ENCODE measurements at regions not wholly inside any gene's neighbourhood (a gene's known extent, or its start where the extent isn't known, plus 50 kb on each side); places are given as distances from the start of the nearest gene placed in this dataset.

DNA sequence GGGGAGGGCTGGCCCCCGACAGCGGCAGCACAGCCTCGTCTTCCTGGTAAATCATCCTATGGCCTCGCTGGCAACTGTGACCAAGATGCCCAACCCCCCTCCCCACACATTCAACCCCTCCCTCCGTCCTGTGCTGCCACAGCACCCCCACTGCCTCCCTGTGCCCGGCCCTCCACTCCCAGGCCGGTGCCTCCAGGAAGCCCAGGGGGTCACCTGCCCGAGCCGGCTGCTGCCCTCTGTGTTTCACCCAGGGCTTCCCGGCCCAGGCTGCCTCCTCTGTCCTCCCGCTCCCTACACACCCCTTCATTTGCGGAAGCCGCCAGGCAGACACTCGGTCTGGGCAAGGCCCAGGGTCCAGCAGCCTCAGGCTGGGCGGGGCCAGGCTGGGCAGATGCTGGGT is 188.6 kb downstream of the RBFOX3 start:
- no peaks in the 10 kb centered on the region for H3K4me1 ChIP-seq (ENCODE audit: control insufficient read depth, insufficient read depth, low read length, poor library complexity, severe bottlenecking)
- Mint-ChIP-seq H3K9me3 (peaks cover 0 to 2% (median 0%) of the 10 kb centered on the region in 7 donors), H3K27ac (no peak overlapping the region), H3K27me3 (no peaks in the 10 kb centered on the region), H3K4me1 (no peaks in the 10 kb centered on the region), H3K36me3 (no peaks in the 10 kb centered on the region), H3K4me3 (no peak overlapping the region)
- no peaks in the 10 kb centered on the region for H3K36me3 ChIP-seq (ENCODE audit: control insufficient read depth, insufficient read depth, low read length)
- H3K9me3 ChIP-seq (ENCODE audit: control insufficient read depth in 2 of 2, low read length in 2 of 2), result no peaks in the 10 kb centered on the region
- no peaks in the 10 kb centered on the region for H3K27me3 ChIP-seq (ENCODE audit: control insufficient read depth, insufficient read depth, low read length)
- DNase-seq, result no peak
- no peak for ATAC-seq (ENCODE audit: low read depth in 2 of 2)
- H3K4me3 ChIP-seq (ENCODE audit: low read depth, low read length), result no peak overlapping the region
- no peak overlapping the region for H3K27ac ChIP-seq (ENCODE audit: insufficient read depth, low read length, poor library complexity, severe bottlenecking)

DNA sequence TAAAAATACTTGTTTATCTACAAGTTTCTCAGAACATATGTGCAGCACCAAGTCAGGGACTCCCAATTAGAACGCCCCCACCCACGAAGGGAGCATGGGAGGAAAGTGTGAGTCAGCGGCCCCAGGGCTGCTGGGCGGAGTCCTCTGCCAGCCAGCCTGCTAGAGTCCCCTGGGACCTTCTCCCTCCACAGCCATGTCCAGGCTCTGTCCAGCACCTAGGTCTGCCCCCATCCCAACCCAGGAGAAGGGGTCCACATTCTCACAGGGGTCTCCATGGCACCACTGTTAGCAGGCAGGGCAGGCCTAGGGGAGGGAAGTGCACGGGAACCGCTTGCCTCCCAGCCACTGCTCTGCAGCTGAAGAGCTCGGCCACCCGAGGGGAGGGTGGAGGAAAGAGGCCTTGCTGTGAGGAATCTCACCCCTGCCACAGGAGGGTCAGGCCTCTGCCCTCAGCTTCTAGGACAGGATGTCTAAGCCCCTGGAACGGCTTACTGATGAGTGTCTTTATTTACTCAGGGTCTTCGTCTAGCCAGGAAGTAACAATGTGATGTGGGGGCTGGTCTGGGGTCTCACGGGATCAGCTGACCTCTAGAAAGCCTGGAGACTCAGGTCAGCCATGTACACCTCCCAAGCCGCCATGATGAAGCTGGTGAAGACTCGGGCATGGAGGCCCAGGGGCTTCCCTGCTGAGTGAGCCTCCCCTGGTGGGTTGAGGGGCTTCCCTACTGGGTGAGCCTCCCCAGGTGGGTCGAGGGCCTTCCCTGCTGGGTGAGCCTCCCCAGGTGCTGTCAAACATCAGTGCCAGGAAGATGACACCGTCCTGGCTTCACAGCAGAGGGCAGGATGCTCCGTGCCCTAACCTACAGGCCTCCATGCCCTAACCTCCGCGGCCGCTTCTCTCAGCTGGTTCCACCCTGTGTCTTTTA is 190.3 kb downstream of the RBFOX3 start:
- no peak overlapping the region for H3K27ac Mint-ChIP-seq
- no peak overlapping the region for H3K4me3 ChIP-seq (ENCODE audit: low read depth, low read length)
- H3K4me1 ChIP-seq (ENCODE audit: control insufficient read depth, insufficient read depth, low read length, poor library complexity, severe bottlenecking), result no peaks in the 10 kb centered on the region
- H3K4me1 Mint-ChIP-seq, result no peaks in the 10 kb centered on the region
- no peak for DNase-seq
- H3K9me3 ChIP-seq (ENCODE audit: control insufficient read depth in 2 of 2, low read length in 2 of 2), result no peaks in the 10 kb centered on the region
- no peaks in the 10 kb centered on the region for H3K27me3 Mint-ChIP-seq
- peaks cover 0 to 2% (median 0%) of the 10 kb centered on the region in 7 donors for H3K9me3 Mint-ChIP-seq
- no peaks in the 10 kb centered on the region for H3K27me3 ChIP-seq (ENCODE audit: control insufficient read depth, insufficient read depth, low read length)
- H3K27ac ChIP-seq (ENCODE audit: insufficient read depth, low read length, poor library complexity, severe bottlenecking), result no peak overlapping the region
- H3K36me3 Mint-ChIP-seq, result no peaks in the 10 kb centered on the region
- no peaks in the 10 kb centered on the region for H3K36me3 ChIP-seq (ENCODE audit: control insufficient read depth, insufficient read depth, low read length)
- no peak overlapping the region for H3K4me3 Mint-ChIP-seq
- no peak for ATAC-seq (ENCODE audit: low read depth in 2 of 2)

DNA sequence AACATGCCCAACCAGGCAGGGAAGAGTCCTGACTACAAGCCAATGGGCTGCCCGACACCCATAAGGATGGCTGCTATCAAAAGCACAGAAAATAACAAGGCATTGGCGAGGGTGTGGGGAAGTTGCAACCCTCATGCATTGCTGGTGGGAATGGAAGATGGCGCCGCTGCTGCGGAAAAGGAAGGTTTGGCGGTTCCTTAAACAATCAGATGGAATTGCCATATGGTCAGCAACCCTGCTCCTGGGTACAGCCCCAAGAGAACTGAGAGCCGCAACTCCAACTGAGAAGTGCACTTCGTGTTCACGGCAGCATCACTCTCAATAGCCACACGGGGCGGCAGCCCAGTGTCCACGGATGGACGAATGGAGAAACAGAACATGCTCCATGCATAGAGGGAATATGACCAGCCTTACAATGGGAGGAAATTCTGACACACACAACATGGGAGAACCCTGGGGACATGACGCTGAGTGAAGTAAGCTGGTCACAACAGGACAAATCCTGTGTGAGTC is 193.3 kb downstream of the RBFOX3 start:
- Histone ChIP-seq H3K27ac (ENCODE audit: insufficient read depth, low read length, poor library complexity, severe bottlenecking) (no peak overlapping the region), H3K27me3 (ENCODE audit: control insufficient read depth, insufficient read depth, low read length) (no peaks in the 10 kb centered on the region), H3K36me3 (ENCODE audit: control insufficient read depth, insufficient read depth, low read length) (no peaks in the 10 kb centered on the region), H3K4me1 (ENCODE audit: control insufficient read depth, insufficient read depth, low read length, poor library complexity, severe bottlenecking) (no peaks in the 10 kb centered on the region), H3K9me3 (ENCODE audit: control insufficient read depth in 2 of 2, low read length in 2 of 2) (no peaks in the 10 kb centered on the region), H3K4me3 (ENCODE audit: low read depth, low read length) (no peak overlapping the region)
- Mint-ChIP-seq H3K9me3 (peaks cover 0 to 2% (median 0%) of the 10 kb centered on the region in 7 donors), H3K4me3 (no peak overlapping the region), H3K36me3 (no peaks in the 10 kb centered on the region), H3K4me1 (no peaks in the 10 kb centered on the region), H3K27ac (no peak overlapping the region), H3K27me3 (no peaks in the 10 kb centered on the region)
- ATAC-seq (ENCODE audit: low read depth in 2 of 2), result no peak
- DNase-seq, result no peak

DNA sequence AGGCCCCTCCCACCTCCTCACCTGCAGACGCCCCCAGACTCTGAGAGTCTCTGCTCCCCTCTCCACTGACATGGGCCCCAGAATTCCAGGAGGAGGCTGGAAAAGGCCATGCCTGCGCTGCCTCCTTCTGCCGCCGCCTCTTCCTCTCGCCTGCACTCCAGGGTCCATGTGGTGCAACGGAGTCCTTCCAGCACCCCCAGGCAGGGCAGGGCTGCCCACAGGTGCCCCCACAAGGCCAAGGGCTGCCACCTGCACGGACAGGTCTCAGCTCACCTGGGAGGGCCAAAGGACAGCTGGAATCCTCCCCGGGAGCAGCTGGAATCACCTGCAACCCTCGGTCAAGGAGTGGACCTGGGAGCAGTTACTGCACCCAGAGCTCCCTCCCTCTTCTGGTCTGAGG is 194.9 kb downstream of the RBFOX3 start:
- DNase-seq, result no peak
- Mint-ChIP-seq H3K27ac (no peak overlapping the region), H3K9me3 (peaks cover 0 to 2% (median 0%) of the 10 kb centered on the region in 7 donors), H3K36me3 (no peaks in the 10 kb centered on the region), H3K4me3 (no peak overlapping the region), H3K27me3 (no peaks in the 10 kb centered on the region), H3K4me1 (no peaks in the 10 kb centered on the region)
- no peak overlapping the region for H3K4me3 ChIP-seq (ENCODE audit: low read depth, low read length)
- no peaks in the 10 kb centered on the region for H3K9me3 ChIP-seq (ENCODE audit: control insufficient read depth in 2 of 2, low read length in 2 of 2)
- no peak for ATAC-seq (ENCODE audit: low read depth in 2 of 2)
- H3K36me3 ChIP-seq (ENCODE audit: control insufficient read depth, insufficient read depth, low read length), result no peaks in the 10 kb centered on the region
- no peaks in the 10 kb centered on the region for H3K27me3 ChIP-seq (ENCODE audit: control insufficient read depth, insufficient read depth, low read length)
- no peaks in the 10 kb centered on the region for H3K4me1 ChIP-seq (ENCODE audit: control insufficient read depth, insufficient read depth, low read length, poor library complexity, severe bottlenecking)
- H3K27ac ChIP-seq (ENCODE audit: insufficient read depth, low read length, poor library complexity, severe bottlenecking), result no peak overlapping the region

DNA sequence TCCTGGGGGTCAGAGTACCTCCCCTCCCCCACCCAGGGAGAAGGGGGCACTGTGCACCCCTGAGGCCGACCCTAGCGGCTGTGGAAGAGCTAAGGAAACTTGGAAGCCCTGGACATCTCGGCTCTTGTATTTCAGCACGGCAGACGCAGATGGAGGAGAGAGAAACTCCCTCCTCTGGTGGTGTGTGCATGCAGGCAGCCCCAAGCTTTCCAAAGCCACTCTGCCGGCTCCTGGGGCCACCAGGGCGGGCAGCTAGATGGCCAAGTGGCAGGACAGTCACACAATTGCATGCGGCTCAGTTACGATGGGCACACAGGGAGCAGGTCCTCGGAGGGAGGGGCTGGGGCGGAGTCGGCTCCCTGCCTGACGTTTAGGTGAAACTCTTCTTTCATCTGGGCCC is 195.5 kb downstream of the RBFOX3 start:
- Histone ChIP-seq H3K36me3 (ENCODE audit: control insufficient read depth, insufficient read depth, low read length) (no peaks in the 10 kb centered on the region), H3K27me3 (ENCODE audit: control insufficient read depth, insufficient read depth, low read length) (no peaks in the 10 kb centered on the region), H3K4me1 (ENCODE audit: control insufficient read depth, insufficient read depth, low read length, poor library complexity, severe bottlenecking) (no peaks in the 10 kb centered on the region), H3K27ac (ENCODE audit: insufficient read depth, low read length, poor library complexity, severe bottlenecking) (no peak overlapping the region), H3K9me3 (ENCODE audit: control insufficient read depth in 2 of 2, low read length in 2 of 2) (no peaks in the 10 kb centered on the region), H3K4me3 (ENCODE audit: low read depth, low read length) (no peak overlapping the region)
- ATAC-seq (ENCODE audit: low read depth in 2 of 2) (no peak), DNase-seq (no peak)
- Mint-ChIP-seq H3K4me3 (no peak overlapping the region), H3K36me3 (no peaks in the 10 kb centered on the region), H3K4me1 (no peaks in the 10 kb centered on the region), H3K27ac (no peak overlapping the region), H3K27me3 (no peaks in the 10 kb centered on the region), H3K9me3 (peaks cover 0 to 2% (median 0%) of the 10 kb centered on the region in 7 donors)

DNA sequence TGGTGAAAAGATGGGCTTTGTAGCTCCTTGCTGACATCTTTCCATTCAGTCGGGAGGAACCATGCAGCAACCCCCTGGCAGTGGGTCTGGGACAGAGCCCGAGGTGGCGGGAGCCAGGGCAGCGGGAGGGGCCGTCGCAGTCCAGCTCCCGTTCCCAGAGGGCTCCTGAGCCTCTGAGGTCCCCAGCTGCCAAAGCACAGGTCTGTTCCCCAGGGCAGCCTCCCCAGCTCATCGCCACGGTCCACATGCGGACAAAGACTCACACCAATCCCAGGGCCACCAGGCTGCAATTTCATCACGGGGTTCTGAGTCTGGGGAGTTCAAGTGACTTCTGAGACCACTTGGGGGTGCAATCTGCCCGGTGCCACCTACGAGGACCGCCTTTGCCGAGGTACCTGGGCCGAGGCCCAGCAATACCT is 196.0 kb downstream of the RBFOX3 start:
- no peak overlapping the region for H3K4me3 ChIP-seq (ENCODE audit: low read depth, low read length)
- no peaks in the 10 kb centered on the region for H3K27me3 ChIP-seq (ENCODE audit: control insufficient read depth, insufficient read depth, low read length)
- no peaks in the 10 kb centered on the region for H3K36me3 ChIP-seq (ENCODE audit: control insufficient read depth, insufficient read depth, low read length)
- H3K4me1 ChIP-seq (ENCODE audit: control insufficient read depth, insufficient read depth, low read length, poor library complexity, severe bottlenecking), result no peaks in the 10 kb centered on the region
- H3K9me3 Mint-ChIP-seq, result peaks cover 0 to 2% (median 0%) of the 10 kb centered on the region in 7 donors
- H3K4me3 Mint-ChIP-seq, result no peak overlapping the region
- H3K36me3 Mint-ChIP-seq, result no peaks in the 10 kb centered on the region
- H3K27me3 Mint-ChIP-seq, result no peaks in the 10 kb centered on the region
- no peaks in the 10 kb centered on the region for H3K4me1 Mint-ChIP-seq
- no peak overlapping the region for H3K27ac Mint-ChIP-seq
- H3K27ac ChIP-seq (ENCODE audit: insufficient read depth, low read length, poor library complexity, severe bottlenecking), result no peak overlapping the region
- no peaks in the 10 kb centered on the region for H3K9me3 ChIP-seq (ENCODE audit: control insufficient read depth in 2 of 2, low read length in 2 of 2)
- DNase-seq, result no peak
- ATAC-seq (ENCODE audit: low read depth in 2 of 2), result no peak

DNA sequence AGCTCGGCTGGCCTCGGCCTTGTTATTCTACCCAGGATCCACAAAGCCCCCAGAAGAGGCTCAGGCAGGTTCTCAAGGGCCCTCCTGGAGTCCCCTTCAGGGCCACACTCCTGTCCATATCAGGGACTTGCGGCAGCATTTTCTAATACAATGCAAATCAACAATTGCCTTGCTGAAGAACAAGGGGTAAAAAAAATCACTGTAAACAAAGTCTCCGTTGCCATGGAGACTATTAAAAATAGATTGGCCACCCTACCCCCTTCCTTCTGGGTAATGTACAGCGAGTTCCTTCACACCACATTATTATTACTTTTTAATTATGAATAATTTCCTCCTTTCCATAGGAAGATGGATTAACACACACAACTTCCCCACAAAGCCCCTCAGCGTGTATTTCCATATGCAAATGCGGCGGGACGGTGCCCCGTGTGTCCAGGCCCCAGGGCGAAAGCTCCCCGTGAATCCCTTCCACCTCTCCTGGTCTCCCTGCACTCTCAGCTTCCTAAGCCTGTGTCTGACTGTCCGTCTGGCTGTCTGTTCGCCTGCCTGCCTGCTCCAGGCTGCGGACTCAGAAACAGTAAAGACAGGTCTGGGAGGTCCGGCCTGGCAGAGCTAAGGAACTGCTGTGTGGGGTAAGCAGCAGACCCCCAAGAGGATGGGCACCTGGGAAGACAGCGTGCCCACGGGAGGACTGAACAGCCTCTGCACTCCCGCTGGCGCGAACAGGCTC is 196.6 kb downstream of the RBFOX3 start:
- H3K27ac ChIP-seq (ENCODE audit: insufficient read depth, low read length, poor library complexity, severe bottlenecking), result no peak overlapping the region
- Mint-ChIP-seq H3K4me3 (no peak overlapping the region), H3K27me3 (no peaks in the 10 kb centered on the region), H3K9me3 (peaks cover 0 to 2% (median 0%) of the 10 kb centered on the region in 7 donors), H3K27ac (no peak overlapping the region), H3K36me3 (no peaks in the 10 kb centered on the region), H3K4me1 (no peaks in the 10 kb centered on the region)
- no peak overlapping the region for H3K4me3 ChIP-seq (ENCODE audit: low read depth, low read length)
- H3K9me3 ChIP-seq (ENCODE audit: control insufficient read depth in 2 of 2, low read length in 2 of 2), result no peaks in the 10 kb centered on the region
- ATAC-seq (ENCODE audit: low read depth in 2 of 2) (no peak), DNase-seq (no peak)
- H3K27me3 ChIP-seq (ENCODE audit: control insufficient read depth, insufficient read depth, low read length), result no peaks in the 10 kb centered on the region
- H3K4me1 ChIP-seq (ENCODE audit: control insufficient read depth, insufficient read depth, low read length, poor library complexity, severe bottlenecking), result no peaks in the 10 kb centered on the region
- H3K36me3 ChIP-seq (ENCODE audit: control insufficient read depth, insufficient read depth, low read length), result no peaks in the 10 kb centered on the region

Data from CD4-positive, CD25-positive, alpha-beta regulatory T cell (primary cell).